Lung microvascular endothelial cell (primary cell): ENCODE measurements at regions not wholly inside any gene's neighbourhood (a gene's known extent, or its start where the extent isn't known, plus 50 kb on each side); places are given as distances from the start of the nearest gene placed in this dataset.

ENCODE experiments used
- DNase-seq, 2 donors: peaks; one replicate each; pipeline versions ENCODE4 v3.0.0 to v3.0.0-alpha.2; 2010; ENCODE audit warnings: low read depth in 2 of 2

GRCh38 chr12:115402443-115403180, 718.6 kb upstream of the TBX3 start:
- no peak for DNase-seq

- no peak for DNase-seq
Measured at GRCh38 chr12:115401761-115402160, 717.8 kb upstream of the TBX3 start.

- no peak for DNase-seq
Measured at GRCh38 chr12:115400011-115400410, 716.0 kb upstream of the TBX3 start.

GRCh38 chr12:115398311-115398781, 714.4 kb upstream of the TBX3 start:
- DNase-seq: peak in 1 of 2 donors; percentile 20

DNA sequence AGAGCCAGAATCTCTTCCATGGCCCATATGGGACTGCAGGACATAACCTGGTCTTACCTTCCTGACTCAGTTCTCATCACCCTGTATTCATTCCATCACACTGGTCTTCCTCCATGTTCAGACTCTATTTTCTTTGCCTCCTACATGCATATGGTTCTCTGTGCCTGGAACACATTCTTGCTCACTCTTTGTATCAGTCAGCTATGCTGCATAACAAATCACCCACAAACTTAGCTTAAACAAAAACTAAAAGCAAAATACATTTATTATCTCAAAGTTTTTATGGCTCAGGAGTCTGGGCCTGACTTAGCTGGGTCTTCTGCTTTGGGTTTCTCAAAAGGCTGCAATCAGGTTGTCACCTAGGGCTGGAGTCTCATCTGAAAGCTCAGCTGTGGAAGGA, 712.6 kb upstream of the TBX3 start:
- no peak for DNase-seq

GRCh38 chr12:115394496-115395220, 710.7 kb upstream of the TBX3 start:
- no peak for DNase-seq

- DNase-seq: no peak
Measured at GRCh38 chr12:115388139-115388538, 704.2 kb upstream of the TBX3 start.

DNA sequence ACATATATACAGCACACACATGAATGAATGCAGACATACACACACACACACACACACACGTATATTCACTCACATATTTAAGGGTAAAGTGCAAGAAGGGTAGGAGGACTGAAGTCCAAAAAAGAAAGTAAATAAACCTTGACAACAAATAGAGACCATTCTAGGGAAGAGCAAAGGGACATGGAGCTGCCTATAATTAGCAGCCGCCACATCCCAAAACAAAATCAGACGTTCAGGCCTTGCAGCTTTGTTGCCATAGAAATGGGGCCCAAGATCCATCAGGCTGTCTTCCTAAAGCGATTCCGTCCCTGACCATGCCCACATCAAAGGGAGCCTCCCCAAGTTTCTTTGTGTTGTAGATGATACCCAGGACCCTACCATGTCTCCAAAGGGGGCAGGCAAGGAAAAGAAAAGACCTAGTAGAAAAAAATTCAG, 703.5 kb upstream of the TBX3 start:
- DNase-seq: no peak

- no peak for DNase-seq
Measured at GRCh38 chr12:115386946-115387345, 703.0 kb upstream of the TBX3 start.

GRCh38 chr12:115385141-115385540, 701.2 kb upstream of the TBX3 start:
- DNase-seq: no peak

GRCh38 chr12:115384391-115384790, 700.4 kb upstream of the TBX3 start:
- no peak for DNase-seq

DNA sequence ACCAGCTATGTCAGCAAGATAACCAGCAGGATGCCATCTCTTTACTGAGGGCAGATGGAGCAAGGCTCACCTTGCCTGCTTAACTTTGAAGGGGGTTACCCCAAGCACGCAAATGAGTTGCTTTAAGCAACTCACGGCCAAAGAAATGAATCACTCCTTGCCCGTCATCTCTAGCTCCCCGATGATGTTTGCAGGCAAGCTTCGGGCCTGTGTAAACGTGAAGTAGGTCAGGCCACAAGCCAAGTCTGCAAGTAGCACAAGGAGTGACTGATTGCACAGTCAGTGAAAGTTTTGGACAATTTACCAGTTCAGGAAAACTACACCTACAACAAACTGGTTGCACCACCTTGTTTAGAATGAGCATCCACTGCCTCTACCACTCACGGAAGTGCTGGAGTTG, 699.7 kb upstream of the TBX3 start:
- DNase-seq: no peak

GRCh38 chr12:115382681-115383080, 698.7 kb upstream of the TBX3 start:
- DNase-seq: no peak

GRCh38 chr12:115380546-115381120, 696.7 kb upstream of the TBX3 start:
- DNase-seq: no peak

DNA sequence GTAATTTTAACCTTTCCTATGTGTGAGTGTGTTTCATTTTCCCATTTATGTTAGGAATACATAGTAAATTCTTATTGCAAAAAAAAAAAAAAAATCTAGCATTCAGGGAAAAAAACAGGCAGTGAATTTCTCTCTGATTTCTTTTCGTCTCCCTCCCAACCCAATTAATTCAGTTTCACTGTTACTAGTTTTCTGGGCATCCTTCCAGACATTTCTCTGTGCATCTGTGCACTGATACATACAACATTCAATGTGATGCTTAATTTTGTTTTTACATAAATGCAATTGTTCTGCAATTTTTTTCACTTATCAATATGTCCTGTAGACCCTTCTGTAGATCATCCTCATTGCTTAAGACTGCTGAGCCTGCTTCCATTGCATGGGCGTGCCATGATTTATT, 694.3 kb upstream of the TBX3 start:
- no peak for DNase-seq

DNA sequence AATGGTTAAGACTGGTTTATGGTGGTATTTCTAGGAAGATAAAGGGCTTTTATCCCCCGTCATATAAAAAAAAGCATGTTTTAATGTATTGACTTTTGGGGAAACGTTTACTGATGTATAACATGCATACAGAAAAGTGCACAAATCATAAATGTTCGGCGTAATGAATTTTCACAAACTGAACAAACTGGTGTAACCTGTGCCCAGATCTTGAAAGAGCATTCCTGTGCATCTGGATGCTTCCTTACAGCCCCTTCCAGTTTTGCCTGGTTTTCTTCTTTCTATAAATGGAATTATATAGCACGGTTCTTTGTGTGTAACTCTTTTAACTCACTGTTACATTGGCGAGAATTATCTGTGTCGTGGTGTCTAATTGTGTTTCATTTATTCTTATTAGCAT, 693.8 kb upstream of the TBX3 start:
- no peak for DNase-seq

GRCh38 chr12:115377230-115377629, 693.3 kb upstream of the TBX3 start:
- DNase-seq: no peak

- DNase-seq: peak in 1 of 2 donors; percentile 73
Measured at GRCh38 chr12:115375186-115375991, 691.4 kb upstream of the TBX3 start.

DNA sequence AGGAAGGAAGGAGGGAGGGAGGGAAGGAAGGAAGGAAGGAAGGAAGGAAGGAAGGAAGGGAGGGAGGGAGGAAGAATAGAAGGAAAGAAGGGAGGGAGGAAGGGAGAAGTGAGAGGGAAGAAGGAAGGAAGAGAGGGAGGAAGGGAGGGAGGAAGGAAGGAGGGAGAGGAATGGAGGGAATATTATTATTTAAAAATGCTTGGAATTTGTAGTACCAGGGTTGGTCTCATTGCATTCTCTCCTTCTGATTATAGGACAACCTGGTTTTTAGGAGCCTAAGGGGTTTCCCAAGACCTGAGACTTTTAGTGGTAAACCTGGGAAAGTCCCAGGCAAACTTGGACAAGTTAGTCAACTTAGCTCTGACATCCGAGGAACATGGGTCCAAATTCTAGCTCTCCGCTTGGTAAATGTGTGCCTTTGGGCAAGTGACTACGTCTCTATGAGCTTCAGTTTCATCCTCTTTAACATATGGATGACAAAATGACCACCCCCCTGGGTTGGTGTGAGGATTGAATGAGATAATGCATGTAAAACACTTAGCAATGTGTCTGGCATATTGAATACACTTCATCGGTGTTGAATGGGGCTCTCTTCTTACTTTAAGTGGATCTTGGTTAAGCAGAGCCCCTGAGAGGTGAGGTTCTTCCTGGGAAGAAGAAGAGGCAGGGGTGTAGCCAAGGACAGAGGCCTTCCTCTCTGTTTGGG, 690.7 kb upstream of the TBX3 start:
- no peak for DNase-seq

- no peak for DNase-seq
Measured at GRCh38 chr12:115371711-115372110, 687.7 kb upstream of the TBX3 start.

DNA sequence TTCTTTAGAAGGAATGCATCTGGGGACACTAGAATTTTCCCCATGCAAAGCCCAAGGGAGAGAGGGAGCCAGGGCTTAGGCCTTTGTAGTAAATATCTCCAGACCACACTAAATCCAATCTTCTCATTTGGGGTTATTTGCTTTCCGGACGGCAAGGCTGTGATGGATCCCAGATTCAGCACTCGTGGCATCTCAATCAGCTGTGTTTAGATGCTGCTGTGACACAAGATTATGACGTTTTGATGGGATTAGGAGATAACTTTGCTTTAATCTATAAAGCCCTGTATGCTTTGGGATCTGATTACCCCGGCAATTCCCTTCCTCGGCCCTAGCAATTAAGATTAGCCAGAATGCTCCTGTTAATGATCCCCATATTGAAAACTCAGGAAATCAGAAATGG, 686.7 kb upstream of the TBX3 start:
- DNase-seq: no peak
